ENCODE measurements at regions not wholly inside any gene's neighbourhood (a gene's known extent, or its start where the extent isn't known, plus 50 kb on each side); places are given as distances from the start of the nearest gene placed in this dataset.

DNA sequence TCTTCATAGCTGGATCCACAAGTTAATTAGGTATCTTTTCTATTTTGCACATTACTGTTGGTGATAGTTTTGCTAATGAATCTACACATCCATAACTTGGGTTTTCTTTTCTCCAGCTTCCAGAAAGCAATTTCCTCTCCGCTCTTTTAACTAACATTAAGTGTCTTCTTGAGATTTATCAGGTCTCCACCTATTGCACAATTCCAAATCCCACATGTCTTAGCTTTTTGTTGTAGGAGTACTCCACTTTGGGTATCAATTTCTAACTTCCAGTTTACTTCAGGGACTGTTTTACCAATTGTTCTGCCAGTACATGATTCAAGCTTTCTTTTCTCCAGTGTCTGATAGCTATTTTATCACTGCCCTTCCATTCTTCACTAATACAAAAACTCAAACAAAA, 129.6 kb downstream of the OLFM4 start:
- TF ChIP-seq POLR2A (IDR thresholded peaks at IDR 0.05), result no peak
- TF ChIP-seq, protein P1, sequence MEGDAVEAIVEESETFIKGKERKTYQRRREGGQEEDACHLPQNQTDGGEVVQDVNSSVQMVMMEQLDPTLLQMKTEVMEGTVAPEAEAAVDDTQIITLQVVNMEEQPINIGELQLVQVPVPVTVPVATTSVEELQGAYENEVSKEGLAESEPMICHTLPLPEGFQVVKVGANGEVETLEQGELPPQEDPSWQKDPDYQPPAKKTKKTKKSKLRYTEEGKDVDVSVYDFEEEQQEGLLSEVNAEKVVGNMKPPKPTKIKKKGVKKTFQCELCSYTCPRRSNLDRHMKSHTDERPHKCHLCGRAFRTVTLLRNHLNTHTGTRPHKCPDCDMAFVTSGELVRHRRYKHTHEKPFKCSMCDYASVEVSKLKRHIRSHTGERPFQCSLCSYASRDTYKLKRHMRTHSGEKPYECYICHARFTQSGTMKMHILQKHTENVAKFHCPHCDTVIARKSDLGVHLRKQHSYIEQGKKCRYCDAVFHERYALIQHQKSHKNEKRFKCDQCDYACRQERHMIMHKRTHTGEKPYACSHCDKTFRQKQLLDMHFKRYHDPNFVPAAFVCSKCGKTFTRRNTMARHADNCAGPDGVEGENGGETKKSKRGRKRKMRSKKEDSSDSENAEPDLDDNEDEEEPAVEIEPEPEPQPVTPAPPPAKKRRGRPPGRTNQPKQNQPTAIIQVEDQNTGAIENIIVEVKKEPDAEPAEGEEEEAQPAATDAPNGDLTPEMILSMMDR (IDR thresholded peaks at IDR 0.05), result no peak
- TF ChIP-seq EP300 (IDR thresholded peaks at IDR 0.05), result no peak
- TF ChIP-seq POLR2AphosphoS5 (IDR thresholded peaks at IDR 0.05), result no peak

All from upper lobe of left lung (tissue), 4 donors.